CD4-positive, alpha-beta T cell treated with Interleukin-4 for 1 hour (primary cell): ENCODE measurements at regions not wholly inside any gene's neighbourhood (a gene's known extent, or its start where the extent isn't known, plus 50 kb on each side); places are given as distances from the start of the nearest gene placed in this dataset.

Experiments used
- DNase-seq, 2 donors: peaks; one replicate each; pipeline ENCODE4 v3.0.0-alpha.2; 2020 to 2022

- no peak for DNase-seq
These were observed 99.9 kb upstream of the ZNF516 start for GRCh38 chr18:76594966-76595365.

- DNase-seq: no peak
These were observed 98.8 kb upstream of the ZNF516 start for GRCh38 chr18:76593843-76594242.

GRCh38 chr18:76592981-76593381, 97.9 kb upstream of the ZNF516 start:
- DNase-seq: no peak

- no peak for DNase-seq
These were observed 97.1 kb upstream of the ZNF516 start for GRCh38 chr18:76592096-76592495.

GRCh38 chr18:76589866-76590265, 94.8 kb upstream of the ZNF516 start:
- no peak for DNase-seq

GRCh38 chr18:76589316-76589715, 94.3 kb upstream of the ZNF516 start:
- DNase-seq: no peak

GRCh38 chr18:76588601-76589226, 93.7 kb upstream of the ZNF516 start:
- no peak for DNase-seq

- DNase-seq: no peak
These were observed 92.8 kb upstream of the ZNF516 start for GRCh38 chr18:76587879-76588271.

- no peak for DNase-seq
These were observed 92.3 kb upstream of the ZNF516 start for GRCh38 chr18:76587147-76587878.

GRCh38 chr18:76584414-76585310, 89.6 kb upstream of the ZNF516 start:
- DNase-seq: no peak

- DNase-seq: no peak
These were observed 86.2 kb upstream of the ZNF516 start for GRCh38 chr18:76581261-76581660.

- DNase-seq: no peak
These were observed 85.4 kb upstream of the ZNF516 start for GRCh38 chr18:76580288-76580962.

- DNase-seq: no peak
These were observed 84.3 kb upstream of the ZNF516 start for GRCh38 chr18:76579301-76579695.

- no peak for DNase-seq
These were observed 83.7 kb upstream of the ZNF516 start for GRCh38 chr18:76578571-76579300.

- DNase-seq: no peak
These were observed 78.4 kb upstream of the ZNF516 start for GRCh38 chr18:76573325-76574025.

GRCh38 chr18:76572518-76573247, 77.6 kb upstream of the ZNF516 start:
- no peak for DNase-seq

GRCh38 chr18:76571689-76572088, 76.6 kb upstream of the ZNF516 start:
- DNase-seq: no peak

- no peak for DNase-seq
These were observed 75.8 kb upstream of the ZNF516 start for GRCh38 chr18:76570856-76571255.

- no peak for DNase-seq
These were observed 74.8 kb upstream of the ZNF516 start for GRCh38 chr18:76569644-76570419.

- no peak for DNase-seq
These were observed 73.7 kb upstream of the ZNF516 start for GRCh38 chr18:76568731-76569130.
